ENCODE measurements at regions not wholly inside any gene's neighbourhood (a gene's known extent, or its start where the extent isn't known, plus 50 kb on each side); places are given as distances from the start of the nearest gene placed in this dataset.

DNA sequence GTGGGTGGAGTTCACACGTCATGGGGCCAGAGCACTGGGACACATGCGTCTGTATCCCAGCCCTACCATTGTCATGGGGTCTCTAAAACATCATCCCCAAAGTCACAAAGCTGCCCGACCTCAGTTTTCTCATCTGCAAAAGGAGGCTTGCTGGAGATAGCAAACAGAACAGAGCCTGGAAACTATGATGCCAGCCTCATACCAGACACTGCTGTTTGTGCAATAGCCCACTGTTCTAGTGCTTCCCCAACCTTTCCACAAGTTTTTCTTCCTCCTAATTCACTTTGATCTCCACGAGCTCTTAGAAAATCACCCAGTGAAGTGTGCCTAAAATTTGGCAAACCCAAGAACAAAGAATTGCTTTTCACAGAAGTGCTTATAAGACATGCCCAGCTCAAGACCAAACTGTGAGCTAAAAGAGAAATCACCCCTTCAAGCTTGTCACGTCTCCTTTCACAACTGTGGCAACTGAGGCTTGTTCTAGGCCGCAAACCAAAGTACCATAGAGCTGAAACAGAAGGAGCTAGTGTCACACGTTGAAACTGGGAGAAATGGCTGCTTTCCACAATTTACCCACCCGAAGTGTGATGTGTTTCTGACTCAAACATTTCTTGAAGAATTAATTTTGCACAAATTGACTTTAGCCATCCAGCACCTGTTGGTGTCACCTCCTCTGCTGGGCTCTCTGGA lies 162.7 kb upstream of the ID2 start:
- Histone ChIP-seq H3K27ac (no peak overlapping the region), H3K4me1 (peaks cover 0 to 18% of the 10 kb centered on the region in 2 donors), H3K9me3 (no peaks in the 10 kb centered on the region), H3K36me3 (no peaks in the 10 kb centered on the region), H3K27me3 (no peaks in the 10 kb centered on the region), H3K4me3 (no peak overlapping the region)
- TF ChIP-seq, protein P1, sequence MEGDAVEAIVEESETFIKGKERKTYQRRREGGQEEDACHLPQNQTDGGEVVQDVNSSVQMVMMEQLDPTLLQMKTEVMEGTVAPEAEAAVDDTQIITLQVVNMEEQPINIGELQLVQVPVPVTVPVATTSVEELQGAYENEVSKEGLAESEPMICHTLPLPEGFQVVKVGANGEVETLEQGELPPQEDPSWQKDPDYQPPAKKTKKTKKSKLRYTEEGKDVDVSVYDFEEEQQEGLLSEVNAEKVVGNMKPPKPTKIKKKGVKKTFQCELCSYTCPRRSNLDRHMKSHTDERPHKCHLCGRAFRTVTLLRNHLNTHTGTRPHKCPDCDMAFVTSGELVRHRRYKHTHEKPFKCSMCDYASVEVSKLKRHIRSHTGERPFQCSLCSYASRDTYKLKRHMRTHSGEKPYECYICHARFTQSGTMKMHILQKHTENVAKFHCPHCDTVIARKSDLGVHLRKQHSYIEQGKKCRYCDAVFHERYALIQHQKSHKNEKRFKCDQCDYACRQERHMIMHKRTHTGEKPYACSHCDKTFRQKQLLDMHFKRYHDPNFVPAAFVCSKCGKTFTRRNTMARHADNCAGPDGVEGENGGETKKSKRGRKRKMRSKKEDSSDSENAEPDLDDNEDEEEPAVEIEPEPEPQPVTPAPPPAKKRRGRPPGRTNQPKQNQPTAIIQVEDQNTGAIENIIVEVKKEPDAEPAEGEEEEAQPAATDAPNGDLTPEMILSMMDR (IDR thresholded peaks at IDR 0.05): no peak
- no peak for DNase-seq (ENCODE audit: low spot score)

- TF ChIP-seq, protein P1 (IDR thresholded peaks at IDR 0.05): no peak
- no peaks in the 10 kb centered on the region for H3K9me3 ChIP-seq
- no peak overlapping the region for H3K27ac ChIP-seq
- H3K27me3 ChIP-seq: no peaks in the 10 kb centered on the region
- H3K4me1 ChIP-seq: peaks cover 0 to 13% of the 10 kb centered on the region in 2 donors
- no peak for DNase-seq (ENCODE audit: low spot score)
- H3K4me3 ChIP-seq: no peak overlapping the region
- no peaks in the 10 kb centered on the region for H3K36me3 ChIP-seq
These were observed 161.0 kb upstream of the ID2 start for GRCh38 chr2:8520791-8521344.

DNA sequence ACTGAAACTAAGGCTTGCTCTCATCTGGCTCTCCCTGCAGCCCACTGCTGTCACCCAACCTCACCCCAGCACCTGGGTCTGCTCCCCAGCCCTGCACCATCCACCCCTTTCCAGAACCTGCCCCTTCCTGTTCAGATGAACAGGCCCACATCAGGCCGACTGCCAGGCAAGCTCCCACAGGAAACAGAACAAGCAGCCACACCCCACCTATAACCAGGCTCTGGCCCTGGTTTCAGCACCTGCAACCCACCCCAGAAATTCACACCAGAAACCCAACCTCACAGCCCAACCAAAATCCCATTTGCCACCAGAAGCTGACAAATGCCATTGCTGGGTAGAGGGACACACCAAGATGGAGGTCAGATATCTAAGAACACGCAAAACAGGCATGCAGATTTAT lies 159.2 kb upstream of the ID2 start:
- H3K4me1 ChIP-seq: peaks cover 0 to 21% of the 10 kb centered on the region in 2 donors
- no peak overlapping the region for H3K27ac ChIP-seq

DNA sequence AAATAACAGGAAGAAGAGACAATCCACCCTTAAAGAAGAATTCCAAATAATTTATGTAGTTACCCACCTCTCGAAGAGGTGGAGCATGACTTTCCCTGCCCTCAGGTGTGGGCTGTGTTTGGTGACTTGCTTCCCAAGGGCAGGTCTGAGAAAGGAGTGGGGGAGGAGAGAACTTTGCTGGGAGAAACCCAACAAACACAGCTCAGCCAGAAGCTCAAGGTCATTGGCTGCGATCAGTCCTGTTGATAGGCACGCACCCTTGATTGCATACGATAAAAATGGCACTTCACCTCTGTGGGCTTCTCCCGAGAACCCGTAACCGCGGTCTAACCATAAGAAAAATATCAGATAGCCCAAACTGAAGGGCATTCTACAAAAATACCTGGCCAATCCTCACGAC lies 157.5 kb upstream of the ID2 start:
- H3K4me1 ChIP-seq: peaks cover 0 to 21% of the 10 kb centered on the region in 2 donors

More for the DNA sequence above, 159.2 kb upstream of the ID2 start:
- TF ChIP-seq, protein P1 (IDR thresholded peaks at IDR 0.05): no peak
- Histone ChIP-seq H3K36me3 (no peaks in the 10 kb centered on the region), H3K27me3 (no peaks in the 10 kb centered on the region), H3K9me3 (no peaks in the 10 kb centered on the region), H3K4me3 (no peak overlapping the region)
- DNase-seq (ENCODE audit: low spot score): no peak

DNA sequence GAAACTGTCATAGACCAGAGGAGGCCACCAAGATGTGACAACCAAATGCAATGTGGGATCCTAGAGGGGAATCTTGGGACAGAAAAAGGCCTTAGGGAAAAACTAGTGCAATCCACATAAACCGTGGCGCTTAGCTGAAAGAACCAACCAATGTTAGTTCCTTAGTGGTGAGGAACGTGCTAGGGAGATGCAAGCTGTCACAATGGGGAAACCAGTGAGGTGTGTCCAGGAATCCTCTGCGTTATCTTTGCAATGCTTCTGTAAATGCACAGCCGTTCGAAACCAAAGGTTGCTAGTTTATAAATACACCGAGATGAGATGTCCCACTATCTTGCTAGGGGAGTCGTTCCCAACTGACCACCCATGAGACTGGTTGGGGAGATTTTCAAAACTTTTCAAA lies 157.0 kb upstream of the ID2 start:
- H3K4me3 ChIP-seq: no peak overlapping the region
- H3K36me3 ChIP-seq: no peaks in the 10 kb centered on the region
- DNase-seq (ENCODE audit: low spot score): no peak
- peaks cover 0 to 21% of the 10 kb centered on the region in 2 donors for H3K4me1 ChIP-seq
- TF ChIP-seq, protein P1 (IDR thresholded peaks at IDR 0.05): no peak
- no peak overlapping the region for H3K27ac ChIP-seq
- no peaks in the 10 kb centered on the region for H3K27me3 ChIP-seq
- H3K9me3 ChIP-seq: no peaks in the 10 kb centered on the region

More for the DNA sequence above, 157.5 kb upstream of the ID2 start:
- no peak for DNase-seq (ENCODE audit: low spot score)
- H3K9me3 ChIP-seq: no peaks in the 10 kb centered on the region
- H3K27me3 ChIP-seq: no peaks in the 10 kb centered on the region
- H3K4me3 ChIP-seq: no peak overlapping the region
- H3K27ac ChIP-seq: no peak overlapping the region
- TF ChIP-seq, protein P1 (IDR thresholded peaks at IDR 0.05): no peak
- no peaks in the 10 kb centered on the region for H3K36me3 ChIP-seq

- H3K27ac ChIP-seq: no peak overlapping the region
- H3K27me3 ChIP-seq: no peaks in the 10 kb centered on the region
- no peaks in the 10 kb centered on the region for H3K9me3 ChIP-seq
- peaks cover 0 to 21% of the 10 kb centered on the region in 2 donors for H3K4me1 ChIP-seq
- no peak for DNase-seq (ENCODE audit: low spot score)
- H3K36me3 ChIP-seq: no peaks in the 10 kb centered on the region
- H3K4me3 ChIP-seq: no peak overlapping the region
- TF ChIP-seq, protein P1 (IDR thresholded peaks at IDR 0.05): no peak
These were observed 156.6 kb upstream of the ID2 start for GRCh38 chr2:8525236-8525581.

All from right atrium auricular region (tissue), 2 donors.